Prostate gland (tissue), 2 donors: ENCODE measurements at regions not wholly inside any gene's neighbourhood (a gene's known extent, or its start where the extent isn't known, plus 50 kb on each side); places are given as distances from the start of the nearest gene placed in this dataset.

ENCODE experiments used
- CTCF ChIP-seq, 4 experiments: fragments of 200-600 bp in 2 of 4; fragments of 450-650 bp in 2 of 4; sonication (generic) in 2 of 4; IDR thresholded peaks; 1 replicate in 3 of 4; 2 replicates in 1 of 4; pipeline ENCODE4 v1.5.1; 2016 to 2019; ENCODE audit warnings: antibody characterized with exemption in 4 of 4, mild to moderate bottlenecking in 2 of 4, moderate library complexity in 2 of 4
- POLR2A ChIP-seq: fragments of 450-650 bp; IDR thresholded peaks from one replicate; pipeline ENCODE4 v1.6.1; 2016; ENCODE audit warnings: antibody characterized with exemption, mild to moderate bottlenecking

GRCh38 chr2:210752532-210752931 is 196.1 kb downstream of the CPS1 start:
- TF ChIP-seq POLR2A: no peak
- no peak for TF ChIP-seq CTCF (IDR thresholded peaks at IDR 0.05)
